ENCODE measurements at regions not wholly inside any gene's neighbourhood (a gene's known extent, or its start where the extent isn't known, plus 50 kb on each side); places are given as distances from the start of the nearest gene placed in this dataset.

- DNase-seq: no peak
Measured at GRCh38 chr7:13047061-13047460, 359.6 kb downstream of the ARL4A start.

GRCh38 chr7:13049946-13050345, 362.5 kb downstream of the ARL4A start:
- DNase-seq: no peak

GRCh38 chr7:13050703-13051102, 363.3 kb downstream of the ARL4A start:
- DNase-seq: no peak

- no peak for DNase-seq
Measured at GRCh38 chr7:13055732-13056368, 368.4 kb downstream of the ARL4A start.

GRCh38 chr7:13057462-13058200, 370.2 kb downstream of the ARL4A start:
- DNase-seq: no peak

GRCh38 chr7:13060173-13060572, 372.7 kb downstream of the ARL4A start:
- DNase-seq: no peak

- DNase-seq: no peak
Measured at GRCh38 chr7:13061115-13061514, 373.7 kb downstream of the ARL4A start.

- no peak for DNase-seq
Measured at GRCh38 chr7:13062631-13063030, 375.2 kb downstream of the ARL4A start.

GRCh38 chr7:13067036-13067435, 379.6 kb downstream of the ARL4A start:
- no peak for DNase-seq

- no peak for DNase-seq
Measured at GRCh38 chr7:13068032-13068431, 380.6 kb downstream of the ARL4A start.

- DNase-seq: no peak
Measured at GRCh38 chr7:13069841-13070240, 382.4 kb downstream of the ARL4A start.

GRCh38 chr7:13072014-13072413, 384.6 kb downstream of the ARL4A start:
- DNase-seq: no peak

- no peak for DNase-seq
Measured at GRCh38 chr7:13077466-13077865, 390.0 kb downstream of the ARL4A start.

- DNase-seq: no peak
Measured at GRCh38 chr7:13078105-13078504, 390.7 kb downstream of the ARL4A start.

GRCh38 chr7:13090959-13091358, 403.5 kb downstream of the ARL4A start:
- DNase-seq: no peak

- no peak for DNase-seq
Measured at GRCh38 chr7:13091974-13092707, 404.7 kb downstream of the ARL4A start.

- no peak for DNase-seq
Measured at GRCh38 chr7:13092708-13093005, 405.2 kb downstream of the ARL4A start.

- no peak for DNase-seq
Measured at GRCh38 chr7:13093160-13093559, 405.7 kb downstream of the ARL4A start.

GRCh38 chr7:13097499-13097898, 410.1 kb downstream of the ARL4A start:
- no peak for DNase-seq

- DNase-seq: no peak
Measured at GRCh38 chr7:13098161-13098560, 410.7 kb downstream of the ARL4A start.

- DNase-seq: no peak
Measured at GRCh38 chr7:13099154-13099795, 411.8 kb downstream of the ARL4A start.

- DNase-seq: no peak
Measured at GRCh38 chr7:13104128-13104527, 416.7 kb downstream of the ARL4A start.

GRCh38 chr7:13105209-13105608, 417.8 kb downstream of the ARL4A start:
- no peak for DNase-seq

- no peak for DNase-seq
Measured at GRCh38 chr7:13106513-13106912, 419.1 kb downstream of the ARL4A start.

All from SIG-M5 (cell line).